Esophagus squamous epithelium (tissue), 5 donors: ENCODE measurements at regions not wholly inside any gene's neighbourhood (a gene's known extent, or its start where the extent isn't known, plus 50 kb on each side); places are given as distances from the start of the nearest gene placed in this dataset.

ENCODE experiments used
- DNase-seq: peaks from one replicate; lab custom pipeline; 2025; lab: John Stamatoyannopoulos, UW
- H3K27ac ChIP-seq, 4 donors: fragments of 200-600 bp; sonication (generic); one replicate each; pipeline ENCODE4 v1.5.1; 2016 to 2019; ENCODE audit warnings: mild to moderate bottlenecking in 1 of 4
- H3K27me3 ChIP-seq, 4 donors: fragments of 200-600 bp; sonication (generic); 1 replicate in 3 of 4; 2 replicates in 1 of 4; pipeline versions ENCODE4 v1.5.1 to v1.6.0; 2017 to 2021; ENCODE audit warnings: antibody characterized with exemption in 1 of 4
- H3K36me3 ChIP-seq, 3 donors: fragments of 200-600 bp; sonication (generic); one replicate each; pipeline ENCODE4 v1.5.1; 2016 to 2019
- H3K4me1 ChIP-seq, 3 donors: fragments of 200-600 bp; sonication (generic); one replicate each; pipeline ENCODE4 v1.5.1; 2017 to 2019
- H3K4me3 ChIP-seq, 4 donors: fragments of 200-600 bp; sonication (generic); 1 replicate in 3 of 4; 2 replicates in 1 of 4; pipeline ENCODE4 v1.5.1; 2016 to 2019; ENCODE audit warnings: mild to moderate bottlenecking in 2 of 4, moderate library complexity in 1 of 4
- H3K9me3 ChIP-seq, 3 donors: fragments of 200-600 bp; sonication (generic); one replicate each; pipeline ENCODE4 v1.5.1; 2016 to 2019
- POLR2A ChIP-seq, 4 donors: fragments of 450-650 bp; IDR thresholded peaks; one replicate each; pipeline ENCODE4 v1.6.1; 2017; ENCODE audit warnings: antibody characterized with exemption in 4 of 4, mild to moderate bottlenecking in 4 of 4, moderate library complexity in 3 of 4
- WGBS, 2 donors: methylation state at CpG; one replicate each; pipeline ENCODE4 v1.1.5; 2018; 5-methylcytosine and 5-hydroxymethylcytosine counted together
- intact Hi-C: fragments of 100-400 bp; cut with DNase I; formaldehyde crosslinking; loops from one replicate; pipeline ENCODE4 v1.15.0; 2022
- TF ChIP-seq, protein P1 (sequence below), 6 experiments: fragments of 450-650 bp in 4 of 6; fragments of 200-600 bp in 2 of 6; sonication (generic) in 2 of 6; IDR thresholded peaks; one replicate each; pipeline ENCODE4 v1.5.1; 2016 to 2019; ENCODE audit warnings: antibody characterized with exemption in 6 of 6, mild to moderate bottlenecking in 4 of 6, moderate library complexity in 4 of 6
- donor health status: DM: yes; HTN: yes; CAD: no.

DNA sequence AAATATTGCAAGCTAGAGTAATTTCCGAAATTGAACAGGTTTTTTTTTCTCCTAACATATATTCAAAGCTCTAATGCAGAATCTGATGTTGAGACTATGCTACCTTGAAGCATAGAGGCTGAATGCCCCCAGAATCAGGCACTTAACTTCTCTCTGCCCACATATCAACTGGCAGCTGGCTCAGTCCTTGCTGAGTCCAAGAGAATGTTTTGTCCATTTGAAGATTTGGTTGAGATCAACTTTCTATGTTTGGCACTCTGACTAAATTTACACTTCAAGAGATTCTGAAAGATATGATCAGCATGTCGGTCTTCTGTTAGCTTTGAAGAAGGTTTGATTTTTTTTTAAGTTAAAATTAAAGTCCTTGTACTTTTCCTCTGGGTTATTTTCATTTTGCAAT is 1298.1 kb downstream of the EPHA7 start:
- Histone ChIP-seq H3K4me3 (no peak overlapping the region), H3K4me1 (no peaks in the 10 kb centered on the region), H3K27me3 (no peaks in the 10 kb centered on the region), H3K9me3 (no peaks in the 10 kb centered on the region), H3K36me3 (no peaks in the 10 kb centered on the region), H3K27ac (no peak overlapping the region)
- 44 to 66% methylated on average over 2 of the region's 2 CpGs for WGBS, 2 donors
- no peak for TF ChIP-seq POLR2A (IDR thresholded peaks at IDR 0.05)
- TF ChIP-seq, protein P1, sequence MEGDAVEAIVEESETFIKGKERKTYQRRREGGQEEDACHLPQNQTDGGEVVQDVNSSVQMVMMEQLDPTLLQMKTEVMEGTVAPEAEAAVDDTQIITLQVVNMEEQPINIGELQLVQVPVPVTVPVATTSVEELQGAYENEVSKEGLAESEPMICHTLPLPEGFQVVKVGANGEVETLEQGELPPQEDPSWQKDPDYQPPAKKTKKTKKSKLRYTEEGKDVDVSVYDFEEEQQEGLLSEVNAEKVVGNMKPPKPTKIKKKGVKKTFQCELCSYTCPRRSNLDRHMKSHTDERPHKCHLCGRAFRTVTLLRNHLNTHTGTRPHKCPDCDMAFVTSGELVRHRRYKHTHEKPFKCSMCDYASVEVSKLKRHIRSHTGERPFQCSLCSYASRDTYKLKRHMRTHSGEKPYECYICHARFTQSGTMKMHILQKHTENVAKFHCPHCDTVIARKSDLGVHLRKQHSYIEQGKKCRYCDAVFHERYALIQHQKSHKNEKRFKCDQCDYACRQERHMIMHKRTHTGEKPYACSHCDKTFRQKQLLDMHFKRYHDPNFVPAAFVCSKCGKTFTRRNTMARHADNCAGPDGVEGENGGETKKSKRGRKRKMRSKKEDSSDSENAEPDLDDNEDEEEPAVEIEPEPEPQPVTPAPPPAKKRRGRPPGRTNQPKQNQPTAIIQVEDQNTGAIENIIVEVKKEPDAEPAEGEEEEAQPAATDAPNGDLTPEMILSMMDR (IDR thresholded peaks at IDR 0.05), result no peak
- no peak for DNase-seq
- intact Hi-C loops, result no loop called here

DNA sequence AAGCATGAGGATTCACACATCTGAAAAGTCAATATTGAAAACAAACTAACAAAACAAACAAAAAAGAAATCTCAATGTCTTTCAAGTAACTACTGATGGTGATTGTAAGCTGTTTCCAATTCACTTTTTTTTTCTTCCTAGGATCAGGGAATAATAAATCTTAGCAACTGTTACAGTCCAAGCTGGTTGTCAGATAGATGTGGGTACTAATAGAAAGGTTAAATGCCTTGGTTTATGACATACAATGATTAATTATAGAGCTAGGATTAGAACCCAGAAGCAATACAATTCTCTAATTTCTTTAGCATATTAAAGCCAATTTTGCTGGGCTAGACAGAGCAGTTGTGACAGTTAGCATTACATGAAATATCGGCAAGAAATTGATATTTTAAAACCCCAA is 1301.6 kb downstream of the EPHA7 start:
- no peak for DNase-seq
- H3K9me3 ChIP-seq, result no peaks in the 10 kb centered on the region
- TF ChIP-seq POLR2A (IDR thresholded peaks at IDR 0.05), result no peak
- TF ChIP-seq, protein P1 (IDR thresholded peaks at IDR 0.05), result no peak
- H3K27ac ChIP-seq, result no peak overlapping the region
- no peaks in the 10 kb centered on the region for H3K27me3 ChIP-seq
- intact Hi-C loops, result no loop called here
- no peaks in the 10 kb centered on the region for H3K36me3 ChIP-seq
- 68 to 79% methylated on average over 1 of the region's 1 CpG for WGBS, 2 donors
- no peak overlapping the region for H3K4me3 ChIP-seq
- H3K4me1 ChIP-seq, result no peaks in the 10 kb centered on the region

DNA sequence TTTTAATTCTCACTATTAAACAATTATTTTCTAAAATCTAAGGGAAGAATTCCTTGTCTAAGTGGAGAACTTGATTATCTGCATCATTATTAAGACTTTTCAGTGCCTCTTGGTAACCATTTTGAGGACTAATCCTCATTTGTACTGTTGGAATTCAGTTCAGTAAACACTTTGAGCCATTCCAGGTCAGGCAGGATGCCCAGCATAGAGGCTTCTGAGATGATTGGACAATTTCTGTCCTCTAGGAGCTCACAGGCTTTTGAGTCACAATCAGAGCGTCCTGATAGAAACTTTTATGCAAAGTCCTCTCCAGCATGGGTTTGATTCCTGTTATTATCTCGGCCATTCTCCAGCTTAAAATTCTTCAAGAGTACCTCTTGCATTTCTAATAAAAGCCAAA is 1304.6 kb downstream of the EPHA7 start:
- no peak overlapping the region for H3K4me3 ChIP-seq
- no peaks in the 10 kb centered on the region for H3K36me3 ChIP-seq
- no peak for TF ChIP-seq POLR2A (IDR thresholded peaks at IDR 0.05)
- TF ChIP-seq, protein P1 (IDR thresholded peaks at IDR 0.05), result no peak
- intact Hi-C loops, result no loop called here
- no peaks in the 10 kb centered on the region for H3K9me3 ChIP-seq
- no peak overlapping the region for H3K27ac ChIP-seq
- DNase-seq, result no peak
- WGBS, 2 donors, result 29 to 63% methylated on average over 2 of the region's 2 CpGs
- no peaks in the 10 kb centered on the region for H3K4me1 ChIP-seq
- H3K27me3 ChIP-seq, result no peaks in the 10 kb centered on the region

DNA sequence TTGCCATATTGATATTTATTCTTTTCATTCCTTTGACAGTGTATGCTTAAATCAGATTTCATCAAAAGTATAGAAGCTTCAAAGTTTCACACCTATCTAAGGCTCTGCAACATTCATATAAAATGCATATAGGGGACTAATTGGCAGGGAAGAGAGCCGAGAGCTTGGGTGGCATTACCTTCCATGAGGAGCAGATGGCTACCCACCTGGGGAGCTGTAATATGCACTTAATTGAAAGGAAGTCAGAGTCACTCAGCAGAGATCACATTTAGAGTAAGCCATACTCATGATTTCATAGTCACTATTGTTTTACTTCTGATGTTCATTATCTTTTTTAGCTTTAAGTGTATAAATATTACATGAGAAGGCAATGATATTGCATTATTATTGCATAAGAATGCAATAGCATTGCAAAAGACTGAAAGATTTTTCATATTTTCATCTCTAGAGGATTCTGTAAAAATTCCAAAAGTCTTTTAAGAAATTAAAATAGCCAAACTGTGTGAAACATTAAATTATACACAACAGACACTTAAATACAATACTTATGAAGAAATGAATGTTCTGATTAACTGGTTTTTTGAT is 1305.2 kb downstream of the EPHA7 start:
- H3K27me3 ChIP-seq, result no peaks in the 10 kb centered on the region

DNA sequence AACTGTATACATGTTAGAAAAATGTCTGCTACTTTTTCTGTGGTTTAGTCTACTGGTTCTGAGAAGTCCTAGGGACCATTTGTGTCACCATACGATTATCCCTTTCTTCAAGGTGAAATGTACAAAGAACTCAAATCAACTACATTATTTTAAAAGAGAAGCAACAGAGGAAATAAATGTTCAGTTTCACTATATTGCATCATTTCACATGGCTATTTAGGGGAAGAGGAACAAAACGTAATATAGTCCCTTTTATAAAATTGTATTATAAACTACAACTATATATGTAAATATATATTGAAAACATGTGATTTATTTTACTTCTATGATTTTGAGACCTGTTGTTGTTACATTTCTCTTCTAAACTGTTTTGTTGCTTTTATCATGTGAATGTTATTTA is 1308.0 kb downstream of the EPHA7 start:
- Histone ChIP-seq H3K9me3 (no peaks in the 10 kb centered on the region), H3K4me1 (no peaks in the 10 kb centered on the region), H3K27me3 (no peaks in the 10 kb centered on the region), H3K27ac (no peak overlapping the region), H3K4me3 (no peak overlapping the region), H3K36me3 (no peaks in the 10 kb centered on the region)
- DNase-seq, result no peak
- TF ChIP-seq, protein P1 (IDR thresholded peaks at IDR 0.05), result no peak
- TF ChIP-seq POLR2A (IDR thresholded peaks at IDR 0.05), result no peak
- 65 to 69% methylated on average over 2 of the region's 2 CpGs for WGBS, 2 donors
- intact Hi-C loops, result no loop called here

More for the DNA sequence above, 1305.2 kb downstream of the EPHA7 start:
- no peak for DNase-seq
- H3K36me3 ChIP-seq, result no peaks in the 10 kb centered on the region
- TF ChIP-seq POLR2A (IDR thresholded peaks at IDR 0.05), result no peak
- TF ChIP-seq, protein P1 (IDR thresholded peaks at IDR 0.05), result no peak
- H3K4me3 ChIP-seq, result no peak overlapping the region
- H3K27ac ChIP-seq, result no peak overlapping the region
- intact Hi-C loops, result no loop called here
- WGBS, 2 donors, result 0% methylated on average over 1 of the region's 1 CpG
- no peaks in the 10 kb centered on the region for H3K9me3 ChIP-seq
- H3K4me1 ChIP-seq, result no peaks in the 10 kb centered on the region
